Osteocyte (in vitro differentiated cells): ENCODE measurements at regions not wholly inside any gene's neighbourhood (a gene's known extent, or its start where the extent isn't known, plus 50 kb on each side); places are given as distances from the start of the nearest gene placed in this dataset.

Experiments used
- DNase-seq: peaks from one replicate; pipeline ENCODE4 v3.0.0; 2021; ENCODE audit warnings: mixed read lengths; ENCODE audit not compliant: unreplicated experiment; ENCODE audit errors: extremely low spot score
- H3K27ac Mint-ChIP-seq: one replicate; pipeline ENCODE4 v1.8.0; 2021; ENCODE audit warnings: mild to moderate bottlenecking, mixed read lengths; ENCODE audit not compliant: unreplicated experiment
- H3K27me3 Mint-ChIP-seq: one replicate; pipeline ENCODE4 v1.8.0; 2021; ENCODE audit warnings: mixed read lengths; ENCODE audit not compliant: unreplicated experiment
- H3K36me3 Mint-ChIP-seq: one replicate; pipeline ENCODE4 v1.8.0; 2021; ENCODE audit warnings: mixed read lengths; ENCODE audit not compliant: unreplicated experiment
- H3K4me1 Mint-ChIP-seq: one replicate; pipeline ENCODE4 v1.8.0; 2021; ENCODE audit warnings: mixed read lengths; ENCODE audit not compliant: unreplicated experiment
- H3K4me3 Mint-ChIP-seq: one replicate; pipeline ENCODE4 v1.8.0; 2021; ENCODE audit warnings: mild to moderate bottlenecking, moderate library complexity, mixed read lengths; ENCODE audit not compliant: unreplicated experiment
- H3K9me3 Mint-ChIP-seq: one replicate; pipeline ENCODE4 v1.8.0; 2021; ENCODE audit warnings: mixed read lengths; ENCODE audit not compliant: unreplicated experiment
- TF ChIP-seq, protein P1 (sequence below): fragments of 200-600 bp; sonication (generic); IDR thresholded peaks from 2 replicates; pipeline ENCODE4 v1.5.0; 2021; ENCODE audit warnings: antibody characterized with exemption, mild to moderate bottlenecking, moderate library complexity

DNA sequence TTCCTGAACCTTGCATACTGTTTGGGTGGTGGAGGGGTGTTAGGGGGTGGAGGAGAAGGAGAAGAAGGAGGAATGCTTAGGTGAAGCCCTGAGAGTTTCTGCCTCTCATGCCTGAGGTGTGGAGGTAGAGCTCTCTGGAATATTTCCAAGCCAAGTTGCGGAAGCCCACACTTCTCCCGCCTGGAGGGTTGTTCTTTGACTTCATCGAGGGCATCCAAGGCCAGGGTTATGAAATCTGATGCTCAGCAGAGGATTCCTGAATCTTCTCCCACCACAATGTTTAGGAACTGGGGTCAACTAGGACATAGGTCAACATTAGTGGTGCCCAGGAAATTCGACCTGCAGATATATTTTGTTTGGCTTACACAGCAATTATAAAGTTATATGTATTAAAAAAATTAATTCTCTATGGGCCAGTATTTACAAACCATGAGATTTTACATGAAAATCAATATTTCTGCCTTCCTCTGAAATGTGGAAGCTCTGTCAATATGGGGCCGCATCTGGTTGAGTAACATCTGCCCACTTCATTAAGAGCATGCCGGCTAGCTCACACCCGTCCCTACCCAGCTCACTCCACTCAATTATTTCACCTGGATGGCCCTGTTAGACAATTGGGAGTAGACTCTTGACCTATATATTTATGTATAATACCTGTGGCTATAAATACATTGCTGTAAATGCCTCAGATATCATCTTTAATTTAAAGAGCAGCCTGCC lies 257.1 kb upstream of the ZFP64 start:
- H3K27ac Mint-ChIP-seq = no peak overlapping the region
- H3K9me3 Mint-ChIP-seq = no peaks in the 10 kb centered on the region
- no peaks in the 10 kb centered on the region for H3K4me1 Mint-ChIP-seq
- no peaks in the 10 kb centered on the region for H3K27me3 Mint-ChIP-seq
- TF ChIP-seq, protein P1, sequence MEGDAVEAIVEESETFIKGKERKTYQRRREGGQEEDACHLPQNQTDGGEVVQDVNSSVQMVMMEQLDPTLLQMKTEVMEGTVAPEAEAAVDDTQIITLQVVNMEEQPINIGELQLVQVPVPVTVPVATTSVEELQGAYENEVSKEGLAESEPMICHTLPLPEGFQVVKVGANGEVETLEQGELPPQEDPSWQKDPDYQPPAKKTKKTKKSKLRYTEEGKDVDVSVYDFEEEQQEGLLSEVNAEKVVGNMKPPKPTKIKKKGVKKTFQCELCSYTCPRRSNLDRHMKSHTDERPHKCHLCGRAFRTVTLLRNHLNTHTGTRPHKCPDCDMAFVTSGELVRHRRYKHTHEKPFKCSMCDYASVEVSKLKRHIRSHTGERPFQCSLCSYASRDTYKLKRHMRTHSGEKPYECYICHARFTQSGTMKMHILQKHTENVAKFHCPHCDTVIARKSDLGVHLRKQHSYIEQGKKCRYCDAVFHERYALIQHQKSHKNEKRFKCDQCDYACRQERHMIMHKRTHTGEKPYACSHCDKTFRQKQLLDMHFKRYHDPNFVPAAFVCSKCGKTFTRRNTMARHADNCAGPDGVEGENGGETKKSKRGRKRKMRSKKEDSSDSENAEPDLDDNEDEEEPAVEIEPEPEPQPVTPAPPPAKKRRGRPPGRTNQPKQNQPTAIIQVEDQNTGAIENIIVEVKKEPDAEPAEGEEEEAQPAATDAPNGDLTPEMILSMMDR = no peak
- H3K36me3 Mint-ChIP-seq = no peaks in the 10 kb centered on the region
- DNase-seq = no peak
- H3K4me3 Mint-ChIP-seq = no peak overlapping the region

DNA sequence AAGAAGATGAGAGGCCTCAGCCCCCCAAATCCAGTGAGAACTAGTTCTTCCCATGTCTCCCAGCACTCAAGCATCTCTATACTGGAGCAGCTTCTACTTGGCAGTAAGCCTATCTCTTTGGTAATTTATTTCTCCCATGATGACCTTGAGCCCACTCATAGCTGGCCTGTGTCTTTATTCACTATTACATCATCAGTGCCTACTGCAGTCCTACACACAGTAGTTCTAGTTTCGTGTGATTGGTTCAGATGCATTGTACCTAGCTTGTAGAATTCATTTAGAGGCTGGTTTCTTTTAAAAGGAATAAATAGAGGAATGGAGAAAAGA lies 255.6 kb upstream of the ZFP64 start:
- DNase-seq = no peak
- no peaks in the 10 kb centered on the region for H3K36me3 Mint-ChIP-seq
- TF ChIP-seq, protein P1 = no peak
- H3K4me3 Mint-ChIP-seq = no peak overlapping the region
- H3K27me3 Mint-ChIP-seq = no peaks in the 10 kb centered on the region
- no peaks in the 10 kb centered on the region for H3K4me1 Mint-ChIP-seq
- H3K9me3 Mint-ChIP-seq = no peaks in the 10 kb centered on the region
- H3K27ac Mint-ChIP-seq = no peak overlapping the region

DNA sequence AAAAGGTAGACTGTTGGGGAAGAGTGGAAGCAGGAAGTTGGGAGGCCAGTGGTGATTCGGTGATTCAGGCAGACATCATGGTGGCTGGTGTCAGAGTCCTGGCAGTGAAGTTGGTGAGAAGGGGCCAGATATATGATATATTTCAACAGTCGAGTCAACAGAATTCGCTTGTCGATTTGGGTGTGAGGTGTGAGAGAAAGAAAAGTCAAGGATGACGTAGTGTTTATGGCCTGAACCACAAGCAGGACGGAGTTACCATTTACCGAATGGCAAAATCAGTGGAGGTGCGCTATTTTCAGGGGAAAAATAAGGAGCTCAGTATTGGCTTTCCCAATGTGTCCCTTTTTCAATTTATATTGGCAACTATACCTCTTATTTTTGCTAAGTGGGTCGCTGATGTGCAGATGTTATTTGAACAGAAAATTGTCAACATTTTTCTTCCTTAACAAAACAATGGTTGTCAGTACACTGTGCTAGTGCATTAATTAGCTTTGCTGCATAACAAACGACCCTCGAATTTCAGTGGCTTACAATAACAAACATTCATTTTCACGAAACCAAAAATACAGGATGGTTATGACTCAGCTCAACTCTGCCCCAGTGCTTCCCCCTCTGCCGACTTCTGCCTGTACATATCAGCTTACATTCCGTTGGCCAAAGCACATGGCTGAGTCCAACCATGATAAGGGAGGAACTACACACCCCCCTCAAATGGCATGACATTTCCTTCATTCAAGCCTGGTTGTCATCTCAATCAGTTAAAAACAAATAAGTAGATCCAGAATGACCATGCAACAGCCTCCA lies 255.0 kb upstream of the ZFP64 start:
- Mint-ChIP-seq H3K4me3 (no peak overlapping the region), H3K36me3 (no peaks in the 10 kb centered on the region), H3K9me3 (no peaks in the 10 kb centered on the region), H3K4me1 (no peaks in the 10 kb centered on the region), H3K27ac (no peak overlapping the region), H3K27me3 (no peaks in the 10 kb centered on the region)
- no peak for DNase-seq
- TF ChIP-seq, protein P1 = no peak

DNA sequence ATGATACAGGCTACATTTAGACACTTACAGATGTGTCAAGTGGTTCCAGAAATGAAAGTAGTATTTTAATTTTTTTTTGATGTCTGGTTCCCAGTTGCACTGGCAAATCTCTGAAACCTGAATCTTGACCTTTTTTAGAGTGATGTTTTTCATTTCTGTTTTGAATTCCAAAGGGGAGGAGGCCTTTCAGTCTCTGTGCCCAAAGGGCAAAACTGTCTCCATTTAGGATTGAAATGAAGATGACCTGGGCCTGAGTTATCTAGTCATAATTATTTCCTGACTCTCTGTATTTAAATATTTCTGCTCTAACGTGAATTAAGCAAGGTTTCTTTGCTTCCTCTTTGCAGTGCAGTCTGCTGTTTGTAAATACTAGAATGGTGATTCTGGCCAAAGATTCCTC lies 252.9 kb upstream of the ZFP64 start:
- TF ChIP-seq, protein P1 = no peak
- H3K36me3 Mint-ChIP-seq = no peaks in the 10 kb centered on the region
- no peaks in the 10 kb centered on the region for H3K4me1 Mint-ChIP-seq

DNA sequence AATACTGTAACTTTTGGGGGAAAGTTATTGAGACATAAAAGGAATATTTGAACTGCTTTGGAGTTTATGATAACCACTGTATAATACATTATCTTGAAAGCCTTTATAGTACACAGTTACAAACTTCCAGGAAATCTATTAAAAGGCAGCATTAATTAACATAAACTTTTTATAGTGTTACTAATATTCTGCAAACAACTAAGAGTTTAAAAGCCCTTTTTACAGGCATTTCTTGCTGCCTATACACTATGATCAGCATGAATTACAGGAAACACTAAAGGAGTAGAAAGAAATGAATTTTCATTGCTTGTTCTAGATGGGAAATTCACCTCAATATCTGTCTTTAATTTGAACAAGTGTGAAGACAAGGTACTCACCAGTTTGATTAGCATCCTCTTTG lies 252.3 kb upstream of the ZFP64 start:
- Mint-ChIP-seq H3K4me3 (no peak overlapping the region), H3K36me3 (no peaks in the 10 kb centered on the region), H3K9me3 (no peaks in the 10 kb centered on the region), H3K4me1 (no peaks in the 10 kb centered on the region), H3K27ac (no peak overlapping the region), H3K27me3 (no peaks in the 10 kb centered on the region)
- TF ChIP-seq, protein P1 = no peak
- no peak for DNase-seq

More for the DNA sequence above, 252.9 kb upstream of the ZFP64 start:
- Mint-ChIP-seq H3K27ac (no peak overlapping the region), H3K27me3 (no peaks in the 10 kb centered on the region), H3K9me3 (no peaks in the 10 kb centered on the region), H3K4me3 (no peak overlapping the region)
- no peak for DNase-seq
